Stomach smooth muscle (tissue), 2 donors: ENCODE measurements at regions not wholly inside any gene's neighbourhood (a gene's known extent, or its start where the extent isn't known, plus 50 kb on each side); places are given as distances from the start of the nearest gene placed in this dataset.

Experiments
- H3K27ac ChIP-seq: one replicate; pipeline ENCODE4 v1.7.0; 2013; ENCODE audit warnings: mild to moderate bottlenecking, low read length, inconsistent platforms
- H3K27me3 ChIP-seq, 2 donors: one replicate each; pipeline ENCODE4 v1.7.0; 2013; ENCODE audit warnings: low read length in 2 of 2; ENCODE audit not compliant: insufficient read depth in 2 of 2, control insufficient read depth in 1 of 2
- H3K36me3 ChIP-seq, 2 donors: one replicate each; pipeline ENCODE4 v1.7.0; 2013; ENCODE audit warnings: low read length in 2 of 2; ENCODE audit not compliant: control insufficient read depth in 2 of 2, insufficient read depth in 2 of 2
- H3K4me1 ChIP-seq: one replicate; pipeline ENCODE4 v1.7.0; 2013; ENCODE audit warnings: low read length; ENCODE audit not compliant: control insufficient read depth, insufficient read depth
- H3K4me3 ChIP-seq, 2 donors: one replicate each; pipeline ENCODE4 v1.7.0; 2013; ENCODE audit warnings: low read length in 2 of 2
- H3K9ac ChIP-seq, 2 donors: one replicate each; pipeline ENCODE4 v1.7.0; 2013; ENCODE audit warnings: low read length in 2 of 2, mild to moderate bottlenecking in 1 of 2
- H3K9me3 ChIP-seq, 2 donors: one replicate each; pipeline ENCODE4 v1.7.0; 2013; ENCODE audit warnings: low read length in 2 of 2; ENCODE audit not compliant: control insufficient read depth in 2 of 2
- donor health status: healthy.
- donor health status: Pancreatic carcinoma.

DNA sequence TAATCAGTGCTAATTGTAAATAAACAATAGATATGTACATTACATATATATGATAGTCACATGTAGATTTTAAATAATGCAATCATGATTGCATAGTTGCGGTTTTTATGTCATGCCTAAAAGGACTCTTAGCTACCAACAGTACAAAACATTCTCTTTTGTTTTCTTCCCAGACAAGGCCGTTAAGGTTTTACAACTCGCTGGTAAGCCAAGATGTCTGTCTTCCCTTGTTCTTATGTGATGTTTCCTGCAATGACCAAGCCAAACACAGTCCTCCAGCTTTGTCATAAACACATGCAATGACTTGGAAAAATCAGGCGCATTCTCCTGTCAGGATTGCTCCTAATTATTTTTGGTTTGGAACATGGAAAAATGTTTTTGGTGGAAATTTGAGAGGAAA is 192.3 kb upstream of the GLI3 start:
- Histone ChIP-seq H3K9ac (no peak overlapping the region), H3K4me3 (no peak overlapping the region), H3K9me3 (no peaks in the 10 kb centered on the region), H3K27ac (no peak overlapping the region), H3K4me1 (peaks cover 3% of the 10 kb centered on the region), H3K36me3 (no peaks in the 10 kb centered on the region), H3K27me3 (no peaks in the 10 kb centered on the region)

DNA sequence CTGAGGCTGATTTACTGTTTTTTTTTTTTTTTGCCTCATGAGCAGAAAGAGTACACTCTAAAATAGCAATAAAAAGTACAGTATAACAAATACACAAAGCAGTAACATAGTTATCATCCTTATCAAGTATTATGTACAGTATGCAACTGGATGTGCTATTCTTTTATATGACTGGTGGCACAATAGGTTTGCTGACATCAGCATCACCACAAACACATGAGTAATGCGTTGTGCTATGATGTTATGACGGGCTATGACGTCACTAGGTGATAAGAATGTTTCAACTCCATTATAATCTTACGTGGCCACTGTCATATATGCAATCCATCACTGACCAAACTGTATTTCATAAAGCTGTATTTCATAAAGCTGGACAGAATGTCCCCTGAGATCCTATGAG is 189.2 kb upstream of the GLI3 start:
- Histone ChIP-seq H3K4me3 (no peak overlapping the region), H3K36me3 (no peaks in the 10 kb centered on the region), H3K9ac (no peak overlapping the region), H3K4me1 (peaks cover 3% of the 10 kb centered on the region), H3K9me3 (no peaks in the 10 kb centered on the region), H3K27me3 (no peaks in the 10 kb centered on the region), H3K27ac (no peak overlapping the region)

DNA sequence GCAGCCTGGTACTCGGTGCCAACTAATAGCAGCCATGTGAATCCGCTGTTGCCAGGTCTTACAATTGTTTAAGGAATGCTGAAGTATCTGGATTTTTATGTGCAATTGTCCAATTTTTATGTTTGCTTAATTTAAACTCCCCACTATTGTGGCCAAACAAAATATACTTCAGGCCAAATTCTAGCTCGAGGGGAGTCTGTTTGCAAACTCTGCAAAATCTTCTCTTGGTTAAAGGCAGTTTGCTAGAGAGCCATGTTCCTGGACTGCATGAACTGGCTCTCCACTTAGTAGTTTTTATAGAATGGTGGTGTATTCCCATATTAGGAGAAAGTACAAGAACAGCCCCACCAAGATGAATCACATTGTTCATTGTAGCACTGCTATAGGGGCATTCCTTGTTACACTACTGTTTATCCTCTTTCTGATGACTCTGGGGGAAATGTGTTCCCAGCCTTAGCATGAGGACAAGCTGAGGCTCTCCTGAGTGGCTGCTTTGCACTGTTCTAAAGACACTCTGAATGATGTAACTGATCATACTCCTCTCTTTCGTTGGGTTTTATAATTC is 178.0 kb upstream of the GLI3 start:
- Histone ChIP-seq H3K27ac (no peak overlapping the region), H3K4me3 (no peak overlapping the region), H3K9ac (no peak overlapping the region), H3K4me1 (no peaks in the 10 kb centered on the region), H3K9me3 (no peaks in the 10 kb centered on the region), H3K36me3 (no peaks in the 10 kb centered on the region), H3K27me3 (no peaks in the 10 kb centered on the region)

DNA sequence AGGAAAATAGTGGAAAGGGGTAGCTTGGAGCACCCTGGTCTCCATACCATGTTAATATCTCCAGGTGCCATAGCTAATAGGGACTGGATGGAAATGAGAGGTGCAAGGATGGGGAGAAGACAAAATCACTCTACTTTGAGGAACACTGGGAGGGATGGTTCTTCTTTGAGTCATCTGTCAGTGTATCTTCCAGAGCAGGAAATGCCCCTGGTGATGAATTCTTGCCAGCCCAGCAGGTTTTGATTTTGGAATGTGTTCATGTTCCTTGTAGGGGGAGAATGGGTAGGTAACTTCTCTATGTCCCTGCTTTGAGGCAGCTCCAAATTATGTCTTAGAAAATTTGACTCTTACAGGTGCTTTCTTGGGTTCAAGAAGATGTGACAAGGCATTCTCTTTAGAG is 177.0 kb upstream of the GLI3 start:
- Histone ChIP-seq H3K27ac (no peak overlapping the region), H3K27me3 (no peaks in the 10 kb centered on the region), H3K9ac (no peak overlapping the region), H3K36me3 (no peaks in the 10 kb centered on the region), H3K4me1 (no peaks in the 10 kb centered on the region), H3K4me3 (no peak overlapping the region), H3K9me3 (no peaks in the 10 kb centered on the region)

DNA sequence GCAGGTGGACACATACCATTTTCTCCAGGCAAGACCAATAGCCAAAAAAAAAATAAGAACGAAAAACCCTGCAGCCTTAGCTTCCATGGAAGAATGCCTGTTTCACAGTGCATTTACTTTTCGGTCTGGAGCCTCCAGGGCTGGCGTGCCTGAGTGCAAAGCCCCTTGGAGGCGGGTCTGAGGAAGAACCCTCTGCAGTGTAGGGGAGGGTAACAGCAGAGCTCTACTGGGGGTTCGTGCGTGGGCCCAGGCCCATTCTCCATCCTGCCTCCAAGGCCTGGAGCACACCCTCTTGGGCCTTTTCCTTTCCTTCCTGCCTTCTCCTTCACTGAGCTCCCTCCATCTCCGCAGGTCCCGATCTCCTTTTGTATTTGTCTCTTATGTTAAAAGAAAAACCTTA is 172.3 kb upstream of the GLI3 start:
- H3K27ac ChIP-seq = no peak overlapping the region
- no peaks in the 10 kb centered on the region for H3K27me3 ChIP-seq
- no peaks in the 10 kb centered on the region for H3K4me1 ChIP-seq
- no peak overlapping the region for H3K4me3 ChIP-seq
- H3K36me3 ChIP-seq = no peaks in the 10 kb centered on the region
- no peaks in the 10 kb centered on the region for H3K9me3 ChIP-seq
- no peak overlapping the region for H3K9ac ChIP-seq

DNA sequence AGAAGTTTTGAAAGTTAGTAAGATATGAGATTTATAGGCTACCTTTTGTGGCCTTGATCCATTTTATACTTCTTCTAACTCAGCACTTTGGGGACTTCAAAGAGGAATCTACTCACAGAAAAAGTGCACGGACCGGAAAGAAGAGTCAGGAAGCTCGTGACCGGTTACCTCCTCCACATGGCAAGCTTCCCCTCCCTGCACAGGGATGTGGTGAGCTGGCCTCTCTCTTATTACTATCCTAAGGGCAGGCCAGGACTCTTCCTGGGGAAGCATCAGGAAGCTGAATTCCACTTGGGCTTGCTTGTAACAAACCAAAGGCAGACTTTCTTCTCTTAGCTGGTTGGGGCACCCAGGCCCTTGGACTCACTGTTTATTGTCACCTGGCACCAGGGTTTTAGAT is 170.8 kb upstream of the GLI3 start:
- Histone ChIP-seq H3K9ac (no peak overlapping the region), H3K27ac (no peak overlapping the region), H3K36me3 (no peaks in the 10 kb centered on the region), H3K4me3 (no peak overlapping the region), H3K27me3 (no peaks in the 10 kb centered on the region), H3K4me1 (no peaks in the 10 kb centered on the region), H3K9me3 (no peaks in the 10 kb centered on the region)

DNA sequence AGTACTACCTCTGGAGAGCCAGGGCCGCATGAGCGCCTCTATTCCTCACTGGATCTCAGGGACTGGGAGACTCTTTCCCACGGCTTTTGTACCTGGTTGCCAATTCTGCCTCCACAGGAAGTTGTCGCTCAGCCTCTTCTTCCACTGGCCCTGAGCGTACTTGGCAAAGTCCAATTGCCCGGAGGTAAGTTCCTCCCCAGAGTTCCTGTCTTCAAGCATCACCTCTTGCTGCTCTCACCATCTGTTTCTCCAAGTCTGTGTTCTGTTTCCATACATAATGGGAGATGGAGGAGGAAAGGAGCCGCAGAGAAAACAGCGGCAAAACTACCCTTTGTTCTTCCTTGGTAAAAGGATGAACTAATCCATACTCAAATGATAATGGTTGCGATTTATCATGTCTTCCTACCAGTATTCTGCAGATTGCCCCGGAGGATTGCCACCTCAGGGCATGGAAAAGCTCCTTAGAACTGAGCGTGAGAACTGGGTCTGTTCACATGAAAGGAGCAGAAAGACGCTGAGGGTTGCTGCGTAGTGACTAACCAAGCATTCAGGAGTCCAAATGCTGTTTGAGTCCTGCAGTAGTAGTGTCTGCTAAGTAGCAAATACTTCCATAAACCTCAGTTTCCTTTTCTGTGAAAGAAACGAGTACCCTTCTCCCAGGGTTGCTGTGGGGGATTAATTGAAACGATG is 170.2 kb upstream of the GLI3 start:
- Histone ChIP-seq H3K9me3 (no peaks in the 10 kb centered on the region), H3K27ac (no peak overlapping the region), H3K27me3 (no peaks in the 10 kb centered on the region), H3K4me3 (no peak overlapping the region), H3K36me3 (no peaks in the 10 kb centered on the region), H3K4me1 (no peaks in the 10 kb centered on the region), H3K9ac (no peak overlapping the region)

DNA sequence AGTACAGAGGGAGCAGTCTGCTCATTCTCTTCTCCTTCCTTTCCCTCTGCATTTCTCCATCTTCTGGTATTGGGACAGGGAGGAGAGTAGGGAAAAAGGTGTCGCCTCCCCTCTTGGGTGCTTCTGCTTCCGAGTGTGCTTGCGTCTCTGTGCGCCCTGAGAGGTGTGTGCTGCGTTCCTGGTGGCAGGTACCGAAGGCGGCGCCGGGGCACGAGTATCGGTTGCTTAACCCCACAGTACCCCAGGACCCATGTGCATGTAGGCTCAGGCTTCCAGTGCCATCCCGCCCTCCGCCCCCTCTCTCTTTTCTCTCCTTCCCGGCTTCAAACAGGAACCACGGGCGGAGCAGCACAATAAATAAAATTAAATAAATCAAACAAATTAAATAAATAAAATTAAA is 169.3 kb upstream of the GLI3 start:
- Histone ChIP-seq H3K27ac (no peak overlapping the region), H3K9ac (no peak overlapping the region), H3K4me3 (no peak overlapping the region), H3K36me3 (no peaks in the 10 kb centered on the region), H3K4me1 (no peaks in the 10 kb centered on the region), H3K27me3 (no peaks in the 10 kb centered on the region), H3K9me3 (no peaks in the 10 kb centered on the region)

DNA sequence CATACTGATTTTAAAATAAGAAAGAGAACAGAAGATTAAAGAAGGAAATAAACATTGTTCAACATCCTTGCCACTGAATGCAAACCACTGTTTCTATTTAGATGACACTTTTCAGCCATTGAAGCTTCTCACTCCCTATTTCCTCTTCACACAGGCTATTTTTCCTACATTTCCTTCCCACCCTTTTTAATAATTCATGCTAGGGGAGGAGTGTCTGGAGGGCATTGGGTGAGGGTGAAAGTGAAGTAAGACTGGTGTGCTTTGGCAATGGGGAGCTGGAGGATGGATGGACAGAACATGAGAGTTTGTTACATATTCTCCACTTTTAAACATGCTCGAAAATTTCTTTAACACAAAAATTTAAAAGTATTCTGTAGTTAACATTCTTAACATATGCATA is 168.8 kb upstream of the GLI3 start:
- no peak overlapping the region for H3K27ac ChIP-seq
- H3K4me3 ChIP-seq = no peak overlapping the region
- H3K27me3 ChIP-seq = no peaks in the 10 kb centered on the region
- no peak overlapping the region for H3K9ac ChIP-seq
- H3K9me3 ChIP-seq = no peaks in the 10 kb centered on the region
- no peaks in the 10 kb centered on the region for H3K36me3 ChIP-seq
- no peaks in the 10 kb centered on the region for H3K4me1 ChIP-seq

DNA sequence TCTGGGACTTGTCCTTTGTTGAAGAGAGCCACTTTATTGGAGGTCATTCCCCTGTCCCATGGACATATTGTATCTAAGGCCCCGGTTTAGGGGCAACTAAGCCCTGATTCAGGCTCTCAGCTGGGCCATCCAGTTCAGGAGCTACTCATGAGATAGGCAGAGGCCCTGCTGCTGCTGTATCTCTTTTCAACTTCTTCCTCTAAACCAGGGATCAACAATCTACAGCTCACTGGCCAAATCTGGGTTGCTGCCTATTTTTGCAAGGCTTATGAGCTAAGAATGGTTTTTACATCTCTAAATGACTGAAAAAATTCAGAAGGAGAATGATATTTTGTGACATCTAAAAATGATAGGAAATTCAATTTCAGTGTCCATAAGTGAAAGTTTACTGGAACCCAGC is 166.8 kb upstream of the GLI3 start:
- Histone ChIP-seq H3K9me3 (no peaks in the 10 kb centered on the region), H3K4me3 (no peak overlapping the region), H3K4me1 (no peaks in the 10 kb centered on the region), H3K36me3 (no peaks in the 10 kb centered on the region), H3K27ac (no peak overlapping the region), H3K27me3 (no peaks in the 10 kb centered on the region), H3K9ac (no peak overlapping the region)

DNA sequence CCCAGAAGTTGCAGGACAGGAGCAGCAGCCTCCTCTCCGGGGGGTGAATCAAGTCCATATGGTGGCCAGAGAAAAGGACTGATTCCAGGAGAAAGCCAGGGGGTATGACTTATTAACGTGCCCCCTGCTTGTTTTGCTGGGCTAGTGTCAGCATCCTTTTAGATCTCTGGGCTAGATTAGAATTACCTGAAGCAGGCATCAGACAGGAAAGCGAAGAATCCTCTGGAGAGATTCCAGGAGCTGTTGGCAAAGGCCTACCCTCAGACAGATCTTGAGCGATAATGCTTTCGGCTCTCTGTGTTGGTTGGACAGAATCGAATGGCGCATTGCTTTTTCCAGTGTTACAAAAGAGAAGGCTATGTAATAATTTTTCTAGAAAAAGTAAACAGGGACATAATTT is 164.0 kb upstream of the GLI3 start:
- H3K4me1 ChIP-seq = no peaks in the 10 kb centered on the region
- no peak overlapping the region for H3K9ac ChIP-seq
- H3K27me3 ChIP-seq = no peaks in the 10 kb centered on the region
- no peaks in the 10 kb centered on the region for H3K36me3 ChIP-seq
- no peak overlapping the region for H3K27ac ChIP-seq
- no peaks in the 10 kb centered on the region for H3K9me3 ChIP-seq
- no peak overlapping the region for H3K4me3 ChIP-seq
